ENCODE measurements at regions not wholly inside any gene's neighbourhood (a gene's known extent, or its start where the extent isn't known, plus 50 kb on each side); places are given as distances from the start of the nearest gene placed in this dataset.

GRCh38 chr18:31229829-31230228, 67.2 kb upstream of the DSC1 start:
- no peak for DNase-seq
- no peak overlapping the region for H3K9ac ChIP-seq (ENCODE audit: low read length)
- H3K27ac ChIP-seq (ENCODE audit: low read length), result peak overlapping the region; percentile 90
- peaks cover 100% of the 10 kb centered on the region for H3K4me1 ChIP-seq (ENCODE audit: low read length)
- H3K79me2 ChIP-seq (ENCODE audit: low read length), result peaks cover 31% of the 10 kb centered on the region
- H2AFZ ChIP-seq (ENCODE audit: low read length), result peak overlapping the region; percentile 8; the same call in 1 of the 2 replicates
- no peaks in the 10 kb centered on the region for H4K20me1 ChIP-seq (ENCODE audit: insufficient read depth, low read depth, low read length)
- no peaks in the 10 kb centered on the region for H3K9me2 ChIP-seq (replicated peaks; ENCODE audit: insufficient read depth, low read length)
- H3K9me3 ChIP-seq (ENCODE audit: low read length), result no peaks in the 10 kb centered on the region
- H3K36me3 ChIP-seq (ENCODE audit: insufficient read depth, low read length), result no peaks in the 10 kb centered on the region
- H3K4me2 ChIP-seq (ENCODE audit: low read depth, low read length, poor library complexity, severe bottlenecking), result peak overlapping the region; percentile 51
- H3K27me3 ChIP-seq (ENCODE audit: low read length), result no peaks in the 10 kb centered on the region
- H3K4me3 ChIP-seq (ENCODE audit: low read length), result no peak overlapping the region

- H3K27ac ChIP-seq (ENCODE audit: low read length), result peak overlapping the region; percentile 90
- H3K9me3 ChIP-seq (ENCODE audit: low read length), result no peaks in the 10 kb centered on the region
- H4K20me1 ChIP-seq (ENCODE audit: insufficient read depth, low read depth, low read length), result no peaks in the 10 kb centered on the region
- peak; percentile 64 for DNase-seq
- H3K36me3 ChIP-seq (ENCODE audit: insufficient read depth, low read length), result no peaks in the 10 kb centered on the region
- H3K9ac ChIP-seq (ENCODE audit: low read length), result peak overlapping the region; percentile 17
- H3K9me2 ChIP-seq (replicated peaks; ENCODE audit: insufficient read depth, low read length), result no peaks in the 10 kb centered on the region
- no peak overlapping the region for H3K4me3 ChIP-seq (ENCODE audit: low read length)
- peak overlapping the region; percentile 49; the same call in 1 of the 2 replicates for H2AFZ ChIP-seq (ENCODE audit: low read length)
- H3K4me1 ChIP-seq (ENCODE audit: low read length), result peaks cover 100% of the 10 kb centered on the region
- H3K79me2 ChIP-seq (ENCODE audit: low read length), result peaks cover 26% of the 10 kb centered on the region
- H3K27me3 ChIP-seq (ENCODE audit: low read length), result no peaks in the 10 kb centered on the region
- peak overlapping the region; percentile 51 for H3K4me2 ChIP-seq (ENCODE audit: low read depth, low read length, poor library complexity, severe bottlenecking)
Measured at GRCh38 chr18:31230495-31230894, 67.8 kb upstream of the DSC1 start.

GRCh38 chr18:31232013-31232412, 69.4 kb upstream of the DSC1 start:
- Histone ChIP-seq H3K9me3 (ENCODE audit: low read length) (no peaks in the 10 kb centered on the region), H3K9ac (ENCODE audit: low read length) (peak overlapping the region; percentile 61), H3K4me3 (ENCODE audit: low read length) (peak overlapping the region; percentile 26; the same call in 1 of the 2 replicates), H3K9me2 (replicated peaks; ENCODE audit: insufficient read depth, low read length) (no peaks in the 10 kb centered on the region), H3K4me1 (ENCODE audit: low read length) (peaks cover 100% of the 10 kb centered on the region), H2AFZ (ENCODE audit: low read length) (no peak overlapping the region), H3K36me3 (ENCODE audit: insufficient read depth, low read length) (no peaks in the 10 kb centered on the region), H4K20me1 (ENCODE audit: insufficient read depth, low read depth, low read length) (no peaks in the 10 kb centered on the region), H3K79me2 (ENCODE audit: low read length) (peaks cover 30% of the 10 kb centered on the region), H3K4me2 (ENCODE audit: low read depth, low read length, poor library complexity, severe bottlenecking) (peak overlapping the region; percentile 51), H3K27me3 (ENCODE audit: low read length) (no peaks in the 10 kb centered on the region), H3K27ac (ENCODE audit: low read length) (peak overlapping the region; percentile 85)
- DNase-seq, result no peak

- Histone ChIP-seq H3K4me3 (ENCODE audit: low read length) (peak overlapping the region; percentile 26; the same call in 1 of the 2 replicates), H3K4me2 (ENCODE audit: low read depth, low read length, poor library complexity, severe bottlenecking) (peak overlapping the region; percentile 51), H3K79me2 (ENCODE audit: low read length) (peaks cover 23% of the 10 kb centered on the region), H2AFZ (ENCODE audit: low read length) (no peak overlapping the region), H3K9me3 (ENCODE audit: low read length) (no peaks in the 10 kb centered on the region), H3K27ac (ENCODE audit: low read length) (peak overlapping the region; percentile 85), H3K4me1 (ENCODE audit: low read length) (peaks cover 91% of the 10 kb centered on the region), H3K27me3 (ENCODE audit: low read length) (no peaks in the 10 kb centered on the region), H3K9me2 (replicated peaks; ENCODE audit: insufficient read depth, low read length) (no peaks in the 10 kb centered on the region), H3K9ac (ENCODE audit: low read length) (peak overlapping the region; percentile 61), H4K20me1 (ENCODE audit: insufficient read depth, low read depth, low read length) (no peaks in the 10 kb centered on the region), H3K36me3 (ENCODE audit: insufficient read depth, low read length) (no peaks in the 10 kb centered on the region)
- DNase-seq, result peak; percentile 78
Measured at GRCh38 chr18:31232775-31233424, 70.2 kb upstream of the DSC1 start.

GRCh38 chr18:31233621-31234275, 71.1 kb upstream of the DSC1 start:
- Histone ChIP-seq H4K20me1 (ENCODE audit: insufficient read depth, low read depth, low read length) (no peaks in the 10 kb centered on the region), H3K27ac (ENCODE audit: low read length) (peak overlapping the region; percentile 85), H3K4me2 (ENCODE audit: low read depth, low read length, poor library complexity, severe bottlenecking) (peak overlapping the region; percentile 51), H2AFZ (ENCODE audit: low read length) (peak overlapping the region; percentile 18; the same call in 1 of the 2 replicates), H3K9ac (ENCODE audit: low read length) (peak overlapping the region; percentile 61), H3K9me2 (replicated peaks; ENCODE audit: insufficient read depth, low read length) (no peaks in the 10 kb centered on the region), H3K36me3 (ENCODE audit: insufficient read depth, low read length) (no peaks in the 10 kb centered on the region), H3K4me3 (ENCODE audit: low read length) (peak overlapping the region; percentile 26), H3K79me2 (ENCODE audit: low read length) (peaks cover 23% of the 10 kb centered on the region; the same call in 1 of the 2 replicates), H3K9me3 (ENCODE audit: low read length) (no peaks in the 10 kb centered on the region), H3K27me3 (ENCODE audit: low read length) (no peaks in the 10 kb centered on the region), H3K4me1 (ENCODE audit: low read length) (peaks cover 88% of the 10 kb centered on the region)
- peak; percentile 78 for DNase-seq

GRCh38 chr18:31235856-31236255, 73.2 kb upstream of the DSC1 start:
- 0 out of 2 replicates have a peak overlapping the region, but pooled peaks have one; percentile 61 for H3K9ac ChIP-seq (ENCODE audit: low read length)
- peak overlapping the region; percentile 85 for H3K27ac ChIP-seq (ENCODE audit: low read length)
- no peaks in the 10 kb centered on the region for H3K27me3 ChIP-seq (ENCODE audit: low read length)
- H3K4me2 ChIP-seq (ENCODE audit: low read depth, low read length, poor library complexity, severe bottlenecking), result peak overlapping the region; percentile 51
- DNase-seq, result no peak
- H2AFZ ChIP-seq (ENCODE audit: low read length), result no peak overlapping the region
- no peaks in the 10 kb centered on the region for H3K9me2 ChIP-seq (replicated peaks; ENCODE audit: insufficient read depth, low read length)
- H3K36me3 ChIP-seq (ENCODE audit: insufficient read depth, low read length), result no peaks in the 10 kb centered on the region
- H3K9me3 ChIP-seq (ENCODE audit: low read length), result no peaks in the 10 kb centered on the region
- no peaks in the 10 kb centered on the region for H4K20me1 ChIP-seq (ENCODE audit: insufficient read depth, low read depth, low read length)
- peaks cover 83% of the 10 kb centered on the region for H3K4me1 ChIP-seq (ENCODE audit: low read length)
- H3K79me2 ChIP-seq (ENCODE audit: low read length), result peaks cover 22% of the 10 kb centered on the region
- H3K4me3 ChIP-seq (ENCODE audit: low read length), result no peak overlapping the region

- Histone ChIP-seq H3K9ac (ENCODE audit: low read length) (no peak overlapping the region), H3K79me2 (ENCODE audit: low read length) (peaks cover 23% of the 10 kb centered on the region), H3K4me2 (ENCODE audit: low read depth, low read length, poor library complexity, severe bottlenecking) (no peak overlapping the region)
Measured at GRCh38 chr18:31237142-31237541, 74.5 kb upstream of the DSC1 start.

GRCh38 chr18:31241425-31241824, 76.5 kb upstream of the DSG1 start:
- Histone ChIP-seq H3K79me2 (ENCODE audit: low read length) (peaks cover 54% of the 10 kb centered on the region), H3K4me1 (ENCODE audit: low read length) (peaks cover 83% of the 10 kb centered on the region), H3K9me2 (replicated peaks; ENCODE audit: insufficient read depth, low read length) (no peaks in the 10 kb centered on the region), H3K4me3 (ENCODE audit: low read length) (no peak overlapping the region), H3K9ac (ENCODE audit: low read length) (0 out of 2 replicates have a peak overlapping the region, but pooled peaks have one; percentile 0), H3K4me2 (ENCODE audit: low read depth, low read length, poor library complexity, severe bottlenecking) (peak overlapping the region; percentile 81), H3K27ac (ENCODE audit: low read length) (peak overlapping the region; percentile 96), H3K36me3 (ENCODE audit: insufficient read depth, low read length) (no peaks in the 10 kb centered on the region), H4K20me1 (ENCODE audit: insufficient read depth, low read depth, low read length) (no peaks in the 10 kb centered on the region), H2AFZ (ENCODE audit: low read length) (peak overlapping the region; percentile 10; the same call in 1 of the 2 replicates), H3K27me3 (ENCODE audit: low read length) (no peaks in the 10 kb centered on the region), H3K9me3 (ENCODE audit: low read length) (no peaks in the 10 kb centered on the region)
- no peak for DNase-seq

More at GRCh38 chr18:31237142-31237541, 74.5 kb upstream of the DSC1 start:
- Histone ChIP-seq H2AFZ (ENCODE audit: low read length) (no peak overlapping the region), H3K36me3 (ENCODE audit: insufficient read depth, low read length) (no peaks in the 10 kb centered on the region), H3K4me1 (ENCODE audit: low read length) (peaks cover 83% of the 10 kb centered on the region), H4K20me1 (ENCODE audit: insufficient read depth, low read depth, low read length) (no peaks in the 10 kb centered on the region), H3K9me2 (replicated peaks; ENCODE audit: insufficient read depth, low read length) (no peaks in the 10 kb centered on the region), H3K27ac (ENCODE audit: low read length) (peak overlapping the region; percentile 85; the same call in 1 of the 2 replicates), H3K4me3 (ENCODE audit: low read length) (no peak overlapping the region), H3K9me3 (ENCODE audit: low read length) (no peaks in the 10 kb centered on the region), H3K27me3 (ENCODE audit: low read length) (no peaks in the 10 kb centered on the region)
- no peak for DNase-seq

Data from Karpas-422 (cell line).